WTC11 (cell line): ENCODE measurements at regions not wholly inside any gene's neighbourhood (a gene's known extent, or its start where the extent isn't known, plus 50 kb on each side); places are given as distances from the start of the nearest gene placed in this dataset.
A peak's percentile ranks its signal among the peaks of the same experiment; 100 is the strongest.

Experiments used
- ATAC-seq: fragments of 200-7000 bp; cut with Tn5 transposase; 2 replicates; pipeline ENCODE4 v1.10.0; 2021; ENCODE audit warnings: mild to moderate bottlenecking, moderate library complexity
- CTCF ChIA-PET: fragments of 300-600 bp; sonication (Branson Sonifier 250); formaldehyde crosslinking; loops from one replicate; lab custom pipeline; 2021; ENCODE audit warnings: antibody characterized with exemption; lab: Charles Lee
- POLR2A ChIA-PET: fragments of 350-600 bp; sonication (Branson Sonifier 250); formaldehyde crosslinking; loops from one replicate; lab custom pipeline; 2021; ENCODE audit warnings: antibody characterized with exemption; lab: Charles Lee
- DNase-seq: peaks from one replicate; pipeline ENCODE4 v3.0.0; 2021; ENCODE audit warnings: low spot score
- H3K27ac Mint-ChIP-seq: 2 replicates; pipeline ENCODE4 v1.8.0; 2021; ENCODE audit warnings: mixed read lengths
- H3K27me3 Mint-ChIP-seq: 2 replicates; pipeline ENCODE4 v1.8.0; 2021; ENCODE audit warnings: low read depth, mild to moderate bottlenecking, moderate library complexity, mixed read lengths
- H3K36me3 Mint-ChIP-seq: 2 replicates; pipeline ENCODE4 v1.8.0; 2021; ENCODE audit warnings: mixed read lengths
- H3K4me1 Mint-ChIP-seq: 2 replicates; pipeline ENCODE4 v1.8.0; 2022; ENCODE audit warnings: mixed read lengths
- H3K4me3 Mint-ChIP-seq: 2 replicates; pipeline ENCODE4 v1.8.0; 2021; ENCODE audit warnings: mild to moderate bottlenecking, moderate library complexity, mixed read lengths
- H3K9me3 Mint-ChIP-seq: 2 replicates; pipeline ENCODE4 v1.8.0; 2021; ENCODE audit warnings: mixed read lengths
- AFF4 ChIP-seq: sonication (generic); formaldehyde crosslinking; IDR thresholded peaks from 2 replicates; pipeline ENCODE4 v1.8.1; 2023; ENCODE audit warnings: mild to moderate bottlenecking, missing genetic modification reagents, borderline replicate concordance
- ATF3 ChIP-seq: sonication (generic); formaldehyde crosslinking; conservative IDR thresholded peaks from 2 replicates; pipeline ENCODE4 v1.8.1; 2022; ENCODE audit warnings: mild to moderate bottlenecking, missing genetic modification reagents
- CDX4 ChIP-seq: fragments of 250-450 bp; sonication (Bioruptor Pico); IDR thresholded peaks from 2 replicates; pipeline ENCODE4 v1.9.0; 2021; ENCODE audit warnings: moderate library complexity, mild to moderate bottlenecking, inconsistent platforms, borderline replicate concordance
- CTCF ChIP-seq: fragments of 200-600 bp; IDR thresholded peaks from 2 replicates; pipeline ENCODE4 v1.8.0; 2022; ENCODE audit warnings: antibody characterized with exemption
- E2F5 ChIP-seq: sonication (generic); formaldehyde crosslinking; IDR thresholded peaks from 2 replicates; pipeline ENCODE4 v1.8.1; 2022; ENCODE audit warnings: mild to moderate bottlenecking, moderate library complexity, missing genetic modification reagents
- EMX1 ChIP-seq: fragments of 250-450 bp; sonication (Bioruptor Pico); IDR thresholded peaks from 2 replicates; pipeline ENCODE4 v1.8.0; 2021; ENCODE audit warnings: mild to moderate bottlenecking
- NFE2L1 ChIP-seq: sonication (generic); formaldehyde crosslinking; IDR thresholded peaks from 2 replicates; pipeline ENCODE4 v1.8.1; 2023; ENCODE audit warnings: missing genetic modification reagents
- NR3C1 ChIP-seq: sonication (generic); formaldehyde crosslinking; conservative IDR thresholded peaks from 2 replicates; pipeline ENCODE4 v1.8.1; 2023; ENCODE audit warnings: low read depth, mild to moderate bottlenecking, missing genetic modification reagents
- SP1 ChIP-seq: sonication (generic); formaldehyde crosslinking; conservative IDR thresholded peaks from 2 replicates; pipeline ENCODE4 v1.8.1; 2022; ENCODE audit warnings: missing genetic modification reagents
- STAT6 ChIP-seq: sonication (generic); formaldehyde crosslinking; conservative IDR thresholded peaks from 2 replicates; pipeline ENCODE4 v1.8.1; 2023; ENCODE audit warnings: mild to moderate bottlenecking, low read depth, missing genetic modification reagents, moderate library complexity
- TEAD4 ChIP-seq: sonication (generic); formaldehyde crosslinking; IDR thresholded peaks from 2 replicates; pipeline ENCODE4 v1.8.0; 2022; ENCODE audit warnings: mild to moderate bottlenecking, missing genetic modification reagents
- ZMAT4 ChIP-seq: fragments of 250-450 bp; sonication (Bioruptor Pico); IDR thresholded peaks from 2 replicates; pipeline ENCODE4 v1.9.0; 2021; ENCODE audit warnings: mild to moderate bottlenecking
- ZNF121 ChIP-seq: sonication (generic); formaldehyde crosslinking; IDR thresholded peaks from 2 replicates; pipeline ENCODE4 v1.8.0; 2023; ENCODE audit warnings: missing genetic modification reagents

GRCh38 chr16:60225541-60225940 lies 1491.4 kb upstream of the GOT2 start (continued):
- TF ChIP-seq STAT6 (no peak), ZMAT4 (CRISPR knock-in tag) (no peak), CTCF (no peak), NFE2L1 (CRISPR knock-in tag) (no peak)

GRCh38 chr16:60217787-60218186 lies 1483.7 kb upstream of the GOT2 start:
- H3K9me3 Mint-ChIP-seq: peaks cover 12% of the 10 kb centered on the region
- H3K27ac Mint-ChIP-seq: no peak overlapping the region
- peak; percentile 15 for DNase-seq
- POLR2A ChIA-PET: interaction anchor here (0.6 kb wide), 1 partner anchor 1274 kb away, joined by 7 read pairs; no protein-coding TSS in a partner anchor
- peak overlapping the region; percentile 38; the same call in 1 of the 2 replicates for H3K4me3 Mint-ChIP-seq
- peaks cover 12% of the 10 kb centered on the region for H3K36me3 Mint-ChIP-seq
- H3K27me3 Mint-ChIP-seq: no peaks in the 10 kb centered on the region
- H3K4me1 Mint-ChIP-seq: peaks cover 55% of the 10 kb centered on the region
- TF ChIP-seq ATF3 (CRISPR knock-in tag): no peak
- no peak for TF ChIP-seq NR3C1 (CRISPR knock-in tag)
- TF ChIP-seq AFF4 (CRISPR knock-in tag): no peak
- no peak for TF ChIP-seq SP1 (CRISPR knock-in tag)
- no peak for TF ChIP-seq ZNF121 (CRISPR knock-in tag)
- TF ChIP-seq EMX1 (CRISPR knock-in tag): no peak
- TF ChIP-seq CDX4 (CRISPR knock-in tag): no peak
- CTCF ChIA-PET: no interaction called here
- ATAC-seq: peak; percentile 75

- peaks cover 16% of the 10 kb centered on the region for H3K9me3 Mint-ChIP-seq
- H3K27me3 Mint-ChIP-seq: no peaks in the 10 kb centered on the region; the same call in 1 of the 2 replicates
- peak overlapping the region; percentile 43 for H3K4me3 Mint-ChIP-seq
- H3K36me3 Mint-ChIP-seq: peaks cover 15% of the 10 kb centered on the region
- POLR2A ChIA-PET: no interaction called here
- H3K4me1 Mint-ChIP-seq: peaks cover 66% of the 10 kb centered on the region
- H3K27ac Mint-ChIP-seq: peak overlapping the region; percentile 81
- TF ChIP-seq TEAD4 (no peak), E2F5 (no peak)
- DNase-seq (no peak), ATAC-seq (peak; percentile 33)
- CTCF ChIA-PET: no interaction called here
Observed at GRCh38 chr16:60214311-60214710, 1480.2 kb upstream of the GOT2 start.
